Peyer's patch (tissue), 4 donors: ENCODE measurements at regions not wholly inside any gene's neighbourhood (a gene's known extent, or its start where the extent isn't known, plus 50 kb on each side); places are given as distances from the start of the nearest gene placed in this dataset.

Source experiments
- DNase-seq, 3 donors: peaks; one replicate each; pipeline ENCODE4 v3.0.0-alpha.2; 2017 to 2019
- H3K27ac ChIP-seq, 4 donors: fragments of 200-600 bp; sonication (generic); one replicate each; pipeline ENCODE4 v1.5.1; 2016 to 2019
- H3K27me3 ChIP-seq, 2 donors: fragments of 200-600 bp; sonication (generic); one replicate each; pipeline ENCODE4 v1.5.1; 2019
- H3K36me3 ChIP-seq, 3 donors: fragments of 200-600 bp; sonication (generic); one replicate each; pipeline ENCODE4 v1.5.1; 2016 to 2019
- H3K4me1 ChIP-seq, 4 donors: fragments of 200-600 bp; sonication (generic); one replicate each; pipeline ENCODE4 v1.5.1; 2016 to 2019
- H3K4me3 ChIP-seq, 4 donors: fragments of 200-600 bp; sonication (generic); 1 replicate in 3 of 4; 2 replicates in 1 of 4; pipeline ENCODE4 v1.5.1; 2016 to 2019; ENCODE audit warnings: mild to moderate bottlenecking in 1 of 4
- H3K9me3 ChIP-seq, 4 donors: fragments of 200-600 bp; sonication (generic); one replicate each; pipeline ENCODE4 v1.5.1; 2016 to 2019; ENCODE audit warnings: mild to moderate bottlenecking in 1 of 4
- POLR2A ChIP-seq, 2 donors: fragments of 450-650 bp; IDR thresholded peaks; one replicate each; pipeline ENCODE4 v1.5.1; 2017; ENCODE audit warnings: antibody characterized with exemption in 2 of 2, mild to moderate bottlenecking in 2 of 2, moderate library complexity in 2 of 2
- TF ChIP-seq, protein P1 (sequence below), 6 experiments: fragments of 450-650 bp in 4 of 6; fragments of 200-600 bp in 2 of 6; sonication (generic) in 1 of 6; IDR thresholded peaks; one replicate each; pipeline ENCODE4 v1.5.1; 2017 to 2019; ENCODE audit warnings: antibody characterized with exemption in 6 of 6, mild to moderate bottlenecking in 3 of 6, moderate library complexity in 1 of 6

DNA sequence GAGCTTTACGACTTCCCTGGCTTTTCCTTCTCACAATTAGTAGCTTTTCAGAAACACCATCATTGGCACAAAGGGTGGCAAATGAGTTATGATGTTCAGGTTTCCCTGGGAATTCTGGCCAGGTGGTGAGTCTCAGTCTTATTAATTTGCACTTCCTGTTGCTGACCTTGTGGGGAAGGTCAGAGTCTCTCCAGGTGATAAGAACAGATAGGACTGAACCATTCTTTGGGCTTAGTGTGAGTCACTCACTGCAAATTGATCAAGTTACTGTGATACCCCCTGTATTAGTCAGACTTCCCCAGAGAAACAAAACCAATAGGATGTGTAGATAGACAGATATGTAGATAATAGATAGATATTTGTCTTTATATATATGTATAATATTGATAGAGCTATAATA is 53.8 kb upstream of the RANBP3L start:
- H3K27ac ChIP-seq = no peak overlapping the region
- no peaks in the 10 kb centered on the region for H3K4me1 ChIP-seq
- H3K36me3 ChIP-seq = no peaks in the 10 kb centered on the region
- no peak for DNase-seq
- TF ChIP-seq POLR2A (IDR thresholded peaks at IDR 0.05) = no peak
- TF ChIP-seq, protein P1, sequence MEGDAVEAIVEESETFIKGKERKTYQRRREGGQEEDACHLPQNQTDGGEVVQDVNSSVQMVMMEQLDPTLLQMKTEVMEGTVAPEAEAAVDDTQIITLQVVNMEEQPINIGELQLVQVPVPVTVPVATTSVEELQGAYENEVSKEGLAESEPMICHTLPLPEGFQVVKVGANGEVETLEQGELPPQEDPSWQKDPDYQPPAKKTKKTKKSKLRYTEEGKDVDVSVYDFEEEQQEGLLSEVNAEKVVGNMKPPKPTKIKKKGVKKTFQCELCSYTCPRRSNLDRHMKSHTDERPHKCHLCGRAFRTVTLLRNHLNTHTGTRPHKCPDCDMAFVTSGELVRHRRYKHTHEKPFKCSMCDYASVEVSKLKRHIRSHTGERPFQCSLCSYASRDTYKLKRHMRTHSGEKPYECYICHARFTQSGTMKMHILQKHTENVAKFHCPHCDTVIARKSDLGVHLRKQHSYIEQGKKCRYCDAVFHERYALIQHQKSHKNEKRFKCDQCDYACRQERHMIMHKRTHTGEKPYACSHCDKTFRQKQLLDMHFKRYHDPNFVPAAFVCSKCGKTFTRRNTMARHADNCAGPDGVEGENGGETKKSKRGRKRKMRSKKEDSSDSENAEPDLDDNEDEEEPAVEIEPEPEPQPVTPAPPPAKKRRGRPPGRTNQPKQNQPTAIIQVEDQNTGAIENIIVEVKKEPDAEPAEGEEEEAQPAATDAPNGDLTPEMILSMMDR (IDR thresholded peaks at IDR 0.05) = no peak
- H3K4me3 ChIP-seq = no peak overlapping the region
- H3K9me3 ChIP-seq = no peaks in the 10 kb centered on the region
- no peaks in the 10 kb centered on the region for H3K27me3 ChIP-seq

DNA sequence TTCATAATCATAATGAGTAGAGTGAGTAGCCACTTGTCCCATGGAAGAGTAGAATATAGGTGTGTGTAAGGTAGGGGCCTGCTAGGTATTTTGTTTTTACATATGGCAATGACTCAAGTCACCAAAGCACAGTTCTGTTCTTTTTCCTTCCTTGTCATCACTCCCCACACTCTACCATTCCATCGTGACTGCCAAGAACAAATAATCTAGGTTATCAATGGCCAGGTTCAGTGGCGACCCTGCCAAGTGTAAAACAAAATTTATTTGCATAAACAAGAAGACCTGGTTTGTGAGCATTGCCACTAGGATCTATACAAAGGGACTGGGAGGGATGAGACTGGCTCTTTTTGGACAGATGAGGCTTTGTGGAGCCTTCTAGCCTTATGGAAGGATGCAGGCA is 55.2 kb upstream of the RANBP3L start:
- Histone ChIP-seq H3K27me3 (no peaks in the 10 kb centered on the region), H3K27ac (no peak overlapping the region), H3K4me1 (no peaks in the 10 kb centered on the region), H3K36me3 (no peaks in the 10 kb centered on the region), H3K9me3 (no peaks in the 10 kb centered on the region), H3K4me3 (no peak overlapping the region)
- DNase-seq = no peak
- TF ChIP-seq POLR2A (IDR thresholded peaks at IDR 0.05) = no peak
- TF ChIP-seq, protein P1 (IDR thresholded peaks at IDR 0.05) = no peak

DNA sequence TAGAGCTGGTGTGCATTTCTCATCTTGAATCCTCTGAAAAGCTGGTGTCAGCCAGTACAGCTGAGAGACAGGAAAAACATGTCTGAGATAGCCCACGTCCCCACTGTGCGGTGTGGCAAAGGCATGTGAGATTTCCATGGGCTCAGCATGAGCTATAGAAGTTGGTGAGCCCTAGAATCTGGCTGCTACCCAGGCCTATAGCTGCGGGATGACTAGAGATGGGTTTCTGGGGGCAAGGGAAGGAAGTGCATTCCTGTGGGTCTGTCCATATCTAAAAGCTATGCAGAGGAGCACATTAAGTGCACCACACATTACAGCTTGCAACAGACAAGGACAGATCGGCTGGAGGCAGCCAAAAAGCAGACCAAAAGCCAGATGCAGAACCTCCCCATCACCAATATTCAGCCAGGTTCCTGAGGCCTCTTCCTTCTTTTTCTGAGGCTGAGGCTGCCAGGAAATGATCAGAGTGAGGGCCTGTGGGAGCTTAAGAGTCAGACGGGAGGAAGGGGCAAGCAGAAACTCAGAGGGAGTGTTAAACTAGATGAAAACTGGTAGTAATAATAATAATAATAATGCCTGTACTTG is 55.8 kb upstream of the RANBP3L start:
- Histone ChIP-seq H3K9me3 (no peaks in the 10 kb centered on the region), H3K27ac (no peak overlapping the region), H3K27me3 (no peaks in the 10 kb centered on the region), H3K36me3 (no peaks in the 10 kb centered on the region), H3K4me3 (no peak overlapping the region), H3K4me1 (no peaks in the 10 kb centered on the region)
- TF ChIP-seq, protein P1 (IDR thresholded peaks at IDR 0.05) = no peak
- no peak for TF ChIP-seq POLR2A (IDR thresholded peaks at IDR 0.05)
- DNase-seq = no peak

DNA sequence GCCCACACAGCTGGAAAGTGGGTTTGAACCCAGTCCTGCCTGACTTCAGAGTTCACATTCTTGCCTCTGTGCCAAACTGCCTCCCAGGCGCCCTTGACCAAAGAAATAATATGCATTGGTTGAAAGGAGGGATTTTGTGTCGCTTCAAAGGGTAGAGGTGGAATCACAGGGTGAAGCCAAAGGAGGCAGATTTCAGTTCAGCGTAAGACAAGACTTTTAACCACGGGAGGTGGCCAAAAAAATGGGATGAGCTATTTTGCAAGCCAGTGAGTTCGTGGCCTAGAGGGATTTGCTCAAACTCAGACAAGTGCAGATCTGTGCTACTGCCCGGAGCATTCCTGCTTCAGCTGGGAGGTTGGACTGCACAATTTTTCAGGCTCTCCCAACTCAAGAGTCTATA is 57.6 kb upstream of the RANBP3L start:
- Histone ChIP-seq H3K4me3 (no peak overlapping the region), H3K4me1 (no peaks in the 10 kb centered on the region), H3K27me3 (no peaks in the 10 kb centered on the region), H3K27ac (no peak overlapping the region), H3K9me3 (no peaks in the 10 kb centered on the region), H3K36me3 (no peaks in the 10 kb centered on the region)
- TF ChIP-seq, protein P1 (IDR thresholded peaks at IDR 0.05) = no peak
- no peak for TF ChIP-seq POLR2A (IDR thresholded peaks at IDR 0.05)
- no peak for DNase-seq

DNA sequence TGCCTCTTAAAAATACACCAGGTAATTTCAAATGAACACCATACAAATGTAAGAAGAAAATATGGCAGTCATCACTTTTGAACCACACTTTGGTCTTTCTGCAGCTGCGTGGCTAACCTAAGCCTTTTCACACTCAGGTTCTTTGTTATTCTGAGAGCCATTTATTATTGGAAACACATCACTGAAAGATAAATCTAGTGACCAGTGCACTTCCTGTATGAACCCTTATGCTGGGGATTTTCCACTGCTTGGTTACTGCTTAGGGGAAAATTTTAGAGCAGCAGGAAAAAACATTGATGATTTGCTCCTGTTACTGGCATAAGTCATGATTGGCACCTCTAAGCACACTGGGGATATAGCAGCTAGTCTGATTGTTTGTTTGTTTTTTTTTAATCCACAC is 58.6 kb upstream of the RANBP3L start:
- no peak for DNase-seq
- Histone ChIP-seq H3K4me3 (no peak overlapping the region), H3K27me3 (no peaks in the 10 kb centered on the region), H3K36me3 (no peaks in the 10 kb centered on the region), H3K27ac (no peak overlapping the region), H3K9me3 (no peaks in the 10 kb centered on the region), H3K4me1 (no peaks in the 10 kb centered on the region)
- TF ChIP-seq POLR2A (IDR thresholded peaks at IDR 0.05) = no peak
- TF ChIP-seq, protein P1 (IDR thresholded peaks at IDR 0.05) = no peak

DNA sequence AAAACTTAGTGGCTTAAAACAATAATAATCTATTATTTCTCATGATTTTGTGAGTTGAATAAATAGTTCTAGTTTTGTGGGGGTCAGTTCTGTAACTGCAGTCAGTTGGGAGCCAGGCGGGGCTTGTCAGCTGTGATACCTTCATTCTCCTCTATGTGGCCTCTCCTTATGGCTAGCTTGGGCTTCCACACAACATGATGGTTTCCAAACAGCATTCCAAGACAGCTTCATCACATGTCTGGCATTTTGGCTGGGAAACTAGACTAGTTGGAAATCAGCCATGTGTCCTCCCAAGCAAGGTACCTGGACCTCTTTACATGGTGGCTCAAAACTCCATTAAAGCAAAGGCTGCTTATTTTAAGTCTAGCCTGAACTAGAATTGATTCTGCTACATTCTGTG is 61.4 kb upstream of the RANBP3L start:
- no peak overlapping the region for H3K4me3 ChIP-seq
- no peak for DNase-seq
- no peak overlapping the region for H3K27ac ChIP-seq
- H3K36me3 ChIP-seq = no peaks in the 10 kb centered on the region
- no peaks in the 10 kb centered on the region for H3K4me1 ChIP-seq
- H3K27me3 ChIP-seq = no peaks in the 10 kb centered on the region
- H3K9me3 ChIP-seq = no peaks in the 10 kb centered on the region
- no peak for TF ChIP-seq POLR2A (IDR thresholded peaks at IDR 0.05)
- TF ChIP-seq, protein P1 (IDR thresholded peaks at IDR 0.05) = no peak
